Neural crest cell (in vitro differentiated cells): ENCODE measurements at regions not wholly inside any gene's neighbourhood (a gene's known extent, or its start where the extent isn't known, plus 50 kb on each side); places are given as distances from the start of the nearest gene placed in this dataset.
A peak's percentile ranks its signal among the peaks of the same experiment; 100 is the strongest.

ENCODE experiments used
- DNase-seq: peaks from one replicate; pipeline ENCODE4 v3.0.0; 2021; ENCODE audit warnings: low read depth, mixed read lengths, low spot score
- H3K27ac Mint-ChIP-seq: one replicate; pipeline ENCODE4 v1.8.0; 2021; ENCODE audit warnings: mild to moderate bottlenecking, mixed read lengths; ENCODE audit not compliant: unreplicated experiment
- H3K27me3 Mint-ChIP-seq: 2 replicates; pipeline ENCODE4 v1.8.0; 2021; ENCODE audit warnings: low read depth, mild to moderate bottlenecking, mixed read lengths
- H3K36me3 Mint-ChIP-seq: 2 replicates; pipeline ENCODE4 v1.8.0; 2021; ENCODE audit warnings: low read depth, mild to moderate bottlenecking, mixed read lengths
- H3K4me1 Mint-ChIP-seq: 2 replicates; pipeline ENCODE4 v1.8.0; 2021; ENCODE audit warnings: mixed read lengths
- H3K4me3 Mint-ChIP-seq: one replicate; pipeline ENCODE4 v1.8.0; 2021; ENCODE audit warnings: mild to moderate bottlenecking, mixed read lengths
- H3K9me3 Mint-ChIP-seq: 2 replicates; pipeline ENCODE4 v1.8.0; 2021; ENCODE audit warnings: mixed read lengths
- CTCF ChIP-seq: fragments of 200-600 bp; sonication (generic); conservative IDR thresholded peaks from 2 replicates; pipeline ENCODE4 v1.5.0; 2021; ENCODE audit warnings: antibody characterized with exemption, mild to moderate bottlenecking

DNA sequence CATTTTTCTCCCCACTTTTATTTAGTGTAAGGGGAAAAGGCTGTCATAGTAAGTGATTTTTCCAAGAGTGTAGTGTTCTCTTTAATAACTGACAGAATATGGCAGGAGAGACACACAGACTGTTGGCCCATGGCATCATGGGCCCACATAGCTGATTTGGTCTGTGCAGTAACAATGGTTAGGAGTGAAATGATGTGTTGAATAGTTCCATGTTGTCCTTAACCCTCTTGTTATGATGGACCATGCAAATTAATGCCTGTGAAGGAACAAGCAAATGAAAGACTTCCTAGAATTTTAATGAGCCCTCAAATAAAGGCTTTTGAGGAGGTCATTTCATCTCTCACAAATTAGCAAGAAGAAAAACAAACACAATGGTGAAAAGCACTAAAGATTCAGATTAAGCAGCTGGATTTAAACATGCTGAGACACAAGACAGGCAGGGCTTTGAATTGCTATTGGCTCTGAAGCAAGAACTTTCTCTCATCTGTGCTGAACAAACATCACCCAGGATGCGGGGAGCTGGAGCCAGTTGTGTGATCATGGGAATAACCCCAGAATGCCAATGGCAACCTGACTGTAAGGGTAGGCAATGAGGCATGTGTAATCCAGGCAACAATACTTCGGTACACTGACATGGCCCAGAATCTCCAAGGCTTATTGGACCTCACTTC is 136.7 kb upstream of the VEPH1 start:
- Mint-ChIP-seq H3K27ac (no peak overlapping the region), H3K4me3 (no peak overlapping the region), H3K27me3 (peaks cover 5% of the 10 kb centered on the region), H3K9me3 (peaks cover 9% of the 10 kb centered on the region), H3K36me3 (peaks cover 6% of the 10 kb centered on the region), H3K4me1 (peaks cover 4% of the 10 kb centered on the region)
- no peak for TF ChIP-seq CTCF
- DNase-seq: no peak

GRCh38 chr3:157637866-157638265 is 134.7 kb upstream of the VEPH1 start:
- H3K4me3 Mint-ChIP-seq: no peak overlapping the region
- H3K27me3 Mint-ChIP-seq: peaks cover 5% of the 10 kb centered on the region
- H3K9me3 Mint-ChIP-seq: peaks cover 9% of the 10 kb centered on the region
- peaks cover 6% of the 10 kb centered on the region for H3K4me1 Mint-ChIP-seq
- TF ChIP-seq CTCF: no peak
- H3K36me3 Mint-ChIP-seq: peaks cover 6% of the 10 kb centered on the region
- no peak for DNase-seq
- no peak overlapping the region for H3K27ac Mint-ChIP-seq

DNA sequence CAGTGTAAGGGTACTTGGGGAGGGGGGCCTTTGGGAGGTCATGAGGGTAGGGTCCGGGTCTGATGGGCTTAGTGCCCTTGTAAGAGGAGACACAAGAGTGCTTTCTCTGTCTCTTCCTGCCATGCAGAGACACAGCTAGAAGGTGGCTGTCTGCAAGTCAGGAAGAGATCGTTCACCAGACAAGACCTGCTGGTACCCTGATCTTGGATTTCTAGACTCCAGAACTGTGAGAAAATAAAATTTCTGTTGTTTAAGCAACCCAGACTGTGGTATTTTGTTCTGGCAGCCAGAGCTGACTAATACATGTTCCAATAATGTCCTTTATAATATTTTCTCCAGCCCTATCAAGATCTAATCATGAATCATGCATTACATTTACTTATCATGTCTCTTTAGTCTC is 130.0 kb upstream of the VEPH1 start:
- DNase-seq: no peak
- Mint-ChIP-seq H3K36me3 (peaks cover 6% of the 10 kb centered on the region), H3K27ac (no peak overlapping the region), H3K9me3 (peaks cover 9% of the 10 kb centered on the region), H3K4me1 (peaks cover 14% of the 10 kb centered on the region), H3K27me3 (peaks cover 12% of the 10 kb centered on the region), H3K4me3 (no peak overlapping the region)
- TF ChIP-seq CTCF: no peak

DNA sequence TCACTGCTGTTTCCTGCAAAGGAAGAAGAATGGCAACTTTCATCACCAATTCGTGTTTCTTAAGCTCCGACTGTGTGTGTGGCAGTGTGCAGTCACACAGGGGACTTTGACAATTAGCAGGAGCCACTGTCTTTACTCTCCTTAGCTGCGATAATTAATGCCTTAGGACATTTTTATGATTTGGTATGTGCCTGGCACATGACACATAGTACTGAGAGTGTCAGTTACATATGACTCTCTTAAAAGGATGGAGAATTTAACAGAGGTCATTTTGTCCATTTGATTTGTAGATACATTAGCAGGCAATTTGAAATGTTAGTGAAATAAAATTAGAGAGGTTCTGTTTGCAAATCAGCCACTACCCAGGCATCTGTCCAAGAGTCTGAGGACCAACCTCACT is 128.9 kb upstream of the VEPH1 start:
- H3K4me1 Mint-ChIP-seq: peaks cover 14% of the 10 kb centered on the region
- H3K9me3 Mint-ChIP-seq: peaks cover 5% of the 10 kb centered on the region
- peak overlapping the region; percentile 25 for H3K27ac Mint-ChIP-seq
- TF ChIP-seq CTCF: no peak
- peaks cover 1% of the 10 kb centered on the region for H3K36me3 Mint-ChIP-seq
- H3K27me3 Mint-ChIP-seq: peaks cover 16% of the 10 kb centered on the region
- DNase-seq: no peak
- H3K4me3 Mint-ChIP-seq: no peak overlapping the region

DNA sequence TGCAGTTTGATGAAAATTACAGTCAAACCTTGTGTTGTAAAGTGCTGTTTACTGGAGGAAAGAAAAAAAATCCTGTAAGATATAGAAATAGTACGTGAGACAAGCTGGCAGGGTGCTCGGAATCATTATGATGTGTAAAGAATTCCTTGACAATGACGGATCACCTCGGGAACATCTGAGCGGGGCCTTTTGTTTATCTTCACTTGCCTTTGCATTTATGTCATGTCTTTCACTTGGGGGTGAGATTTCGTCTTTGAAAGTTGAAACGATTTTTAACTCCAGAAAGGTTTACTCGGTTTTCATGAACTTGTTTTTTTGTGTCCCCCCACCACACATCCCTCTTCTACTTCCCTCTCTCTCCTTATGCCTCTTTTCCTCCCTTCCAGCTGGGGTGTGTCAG is 128.3 kb upstream of the VEPH1 start:
- H3K4me1 Mint-ChIP-seq: peaks cover 14% of the 10 kb centered on the region
- H3K36me3 Mint-ChIP-seq: no peaks in the 10 kb centered on the region
- H3K9me3 Mint-ChIP-seq: peaks cover 2% of the 10 kb centered on the region
- no peak for DNase-seq
- peak overlapping the region; percentile 23 for H3K4me3 Mint-ChIP-seq
- peak overlapping the region; percentile 25 for H3K27ac Mint-ChIP-seq
- no peak for TF ChIP-seq CTCF
- H3K27me3 Mint-ChIP-seq: peaks cover 18% of the 10 kb centered on the region
